ENCODE measurements at regions not wholly inside any gene's neighbourhood (a gene's known extent, or its start where the extent isn't known, plus 50 kb on each side); places are given as distances from the start of the nearest gene placed in this dataset.

DNA sequence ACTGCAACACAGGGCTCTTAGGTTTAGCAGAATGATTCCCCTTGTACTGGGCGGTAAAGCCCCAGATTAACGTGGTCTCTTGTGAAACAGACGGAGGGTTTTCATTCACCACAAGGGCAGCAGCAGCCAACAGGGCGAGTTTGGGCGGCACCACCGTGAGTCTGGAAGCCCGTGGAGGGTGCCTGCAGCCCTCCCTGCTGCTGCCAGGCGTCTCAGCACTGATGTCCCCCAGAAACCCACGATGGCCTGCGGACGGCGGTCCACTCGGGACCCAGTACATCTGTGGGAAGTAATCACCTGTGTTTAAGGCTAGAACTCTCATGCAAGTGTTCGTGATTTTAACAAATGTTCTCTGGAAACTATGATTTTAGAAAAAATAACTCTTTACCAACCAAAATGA is 67.8 kb downstream of the IRX2 start:
- WGBS, result 81% methylated on average over 14 of the region's 14 CpGs
- Histone ChIP-seq H3K27ac (ENCODE audit: low read depth in 1 of 2, low read length in 1 of 2) (no peak overlapping the region), H3K36me3 (ENCODE audit: control insufficient read depth in 2 of 2, insufficient read depth in 2 of 2, low read length in 1 of 2) (no peaks in the 10 kb centered on the region), H3K4me1 (ENCODE audit: control insufficient read depth in 2 of 2, insufficient read depth in 2 of 2, low read length in 2 of 2) (no peaks in the 10 kb centered on the region), H3K4me3 (ENCODE audit: low read length in 2 of 2) (no peak overlapping the region), H3K27me3 (ENCODE audit: control insufficient read depth in 2 of 2, insufficient read depth in 1 of 2, low read length in 1 of 2) (no peaks in the 10 kb centered on the region), H3K9me3 (ENCODE audit: control insufficient read depth in 2 of 2, insufficient read depth in 1 of 2, low read length in 1 of 2) (no peaks in the 10 kb centered on the region)
- no peak for DNase-seq (ENCODE audit: low read depth in 6 of 9, low spot score in 9 of 9)

DNA sequence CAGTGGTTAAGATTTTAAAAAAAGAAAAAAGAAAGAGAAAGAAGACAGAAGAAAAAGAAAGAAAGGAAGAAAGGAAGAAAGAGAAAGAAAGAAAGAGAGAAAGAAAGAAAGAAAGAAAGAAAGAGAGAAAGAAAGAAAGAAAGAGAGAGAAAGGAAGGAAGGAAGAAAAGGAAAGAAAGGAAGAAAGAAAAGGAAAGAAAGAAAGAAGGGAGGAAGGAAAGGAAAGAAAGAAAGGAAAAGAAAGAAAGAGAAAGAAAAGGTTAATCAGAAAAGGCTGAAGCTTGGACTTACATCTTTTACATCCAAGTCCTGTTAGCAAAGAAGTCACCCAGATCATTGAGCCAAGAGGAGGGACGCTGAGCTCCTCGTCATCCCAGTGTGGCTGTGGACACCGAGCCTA is 70.0 kb downstream of the IRX2 start:
- 98% methylated on average over 3 of the region's 3 CpGs for WGBS
- Histone ChIP-seq H3K27me3 (ENCODE audit: control insufficient read depth in 2 of 2, insufficient read depth in 1 of 2, low read length in 1 of 2) (no peaks in the 10 kb centered on the region), H3K36me3 (ENCODE audit: control insufficient read depth in 2 of 2, insufficient read depth in 2 of 2, low read length in 1 of 2) (no peaks in the 10 kb centered on the region), H3K4me3 (ENCODE audit: low read length in 2 of 2) (no peak overlapping the region), H3K9me3 (ENCODE audit: control insufficient read depth in 2 of 2, insufficient read depth in 1 of 2, low read length in 1 of 2) (no peaks in the 10 kb centered on the region), H3K4me1 (ENCODE audit: control insufficient read depth in 2 of 2, insufficient read depth in 2 of 2, low read length in 2 of 2) (no peaks in the 10 kb centered on the region), H3K27ac (ENCODE audit: low read depth in 1 of 2, low read length in 1 of 2) (no peak overlapping the region)
- DNase-seq (ENCODE audit: low read depth in 6 of 9, low spot score in 9 of 9), result no peak

DNA sequence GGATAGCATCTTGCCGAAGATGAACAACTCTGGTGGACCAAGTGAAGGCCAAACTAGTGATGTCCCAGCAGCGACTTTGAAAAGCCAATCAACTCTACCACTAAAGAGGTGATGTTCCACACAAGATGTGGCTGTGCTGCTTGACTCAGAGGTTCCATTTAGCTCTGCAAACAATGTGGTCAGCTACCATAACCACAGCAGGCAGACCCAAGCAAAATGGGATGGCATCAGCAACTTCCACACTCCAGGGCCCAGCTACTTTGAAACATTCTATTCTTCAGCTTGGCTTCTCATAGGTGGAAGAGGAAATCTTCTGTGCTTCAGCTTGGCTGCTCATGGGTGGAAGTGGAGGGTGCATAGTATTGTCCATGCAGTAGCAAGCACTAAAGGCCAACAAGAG is 70.5 kb downstream of the IRX2 start:
- no peak overlapping the region for H3K4me3 ChIP-seq (ENCODE audit: low read length in 2 of 2)
- no peaks in the 10 kb centered on the region for H3K9me3 ChIP-seq (ENCODE audit: control insufficient read depth in 2 of 2, insufficient read depth in 1 of 2, low read length in 1 of 2)
- no peak for DNase-seq (ENCODE audit: low read depth in 6 of 9, low spot score in 9 of 9)
- no peaks in the 10 kb centered on the region for H3K36me3 ChIP-seq (ENCODE audit: control insufficient read depth in 2 of 2, insufficient read depth in 2 of 2, low read length in 1 of 2)
- no peaks in the 10 kb centered on the region for H3K27me3 ChIP-seq (ENCODE audit: control insufficient read depth in 2 of 2, insufficient read depth in 1 of 2, low read length in 1 of 2)
- no peak overlapping the region for H3K27ac ChIP-seq (ENCODE audit: low read depth in 1 of 2, low read length in 1 of 2)
- no peaks in the 10 kb centered on the region for H3K4me1 ChIP-seq (ENCODE audit: control insufficient read depth in 2 of 2, insufficient read depth in 2 of 2, low read length in 2 of 2)
- 87% methylated on average over 2 of the region's 2 CpGs for WGBS

DNA sequence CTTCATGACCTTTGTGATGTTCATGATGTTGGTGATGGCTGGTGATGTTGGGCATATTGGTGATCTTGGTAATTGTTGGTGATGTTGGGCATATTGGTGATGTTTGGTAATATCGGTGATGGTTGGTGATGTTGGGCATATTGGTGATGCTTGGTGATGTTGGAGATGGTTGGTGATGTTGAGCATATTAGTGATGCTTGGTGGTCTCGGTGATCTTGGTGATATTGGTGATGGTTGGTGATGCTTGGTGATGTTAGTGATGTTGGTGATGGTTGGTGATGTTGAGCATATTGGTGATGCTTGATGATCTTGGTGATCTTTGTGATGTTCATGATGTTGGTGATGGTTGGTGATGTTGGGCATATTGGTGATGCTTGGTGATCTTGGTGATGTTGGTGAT is 73.8 kb downstream of the IRX2 start:
- H3K4me1 ChIP-seq (ENCODE audit: control insufficient read depth in 2 of 2, insufficient read depth in 2 of 2, low read length in 2 of 2), result no peaks in the 10 kb centered on the region
- no peak overlapping the region for H3K4me3 ChIP-seq (ENCODE audit: low read length in 2 of 2)
- 88% methylated on average over 2 of the region's 2 CpGs for WGBS
- no peaks in the 10 kb centered on the region for H3K9me3 ChIP-seq (ENCODE audit: control insufficient read depth in 2 of 2, insufficient read depth in 1 of 2, low read length in 1 of 2)
- no peaks in the 10 kb centered on the region for H3K27me3 ChIP-seq (ENCODE audit: control insufficient read depth in 2 of 2, insufficient read depth in 1 of 2, low read length in 1 of 2)
- no peak overlapping the region for H3K27ac ChIP-seq (ENCODE audit: low read depth in 1 of 2, low read length in 1 of 2)
- DNase-seq (ENCODE audit: low read depth in 6 of 9, low spot score in 9 of 9), result no peak
- no peaks in the 10 kb centered on the region for H3K36me3 ChIP-seq (ENCODE audit: control insufficient read depth in 2 of 2, insufficient read depth in 2 of 2, low read length in 1 of 2)

DNA sequence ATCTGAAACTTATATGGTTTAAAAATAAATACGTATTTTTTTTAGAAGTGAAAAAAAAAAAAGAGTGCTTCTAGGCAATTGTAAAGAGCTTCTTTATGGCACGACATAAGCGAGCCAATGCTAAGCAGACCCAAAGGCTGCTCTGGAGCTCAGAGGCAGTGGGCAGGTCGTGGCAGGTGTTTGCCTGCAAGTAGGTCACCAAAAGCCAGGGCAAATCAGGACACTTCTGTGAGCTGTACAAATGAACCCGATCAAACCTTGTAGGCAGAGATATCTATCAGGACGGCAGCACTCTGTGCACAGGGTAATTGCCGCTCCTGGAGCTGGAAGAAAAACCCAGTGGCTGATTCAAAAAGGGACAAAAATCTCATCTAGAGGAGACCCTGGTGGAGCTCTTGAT is 75.9 kb downstream of the IRX2 start:
- WGBS, result 90% methylated on average over 7 of the region's 7 CpGs
- Histone ChIP-seq H3K36me3 (ENCODE audit: control insufficient read depth in 2 of 2, insufficient read depth in 2 of 2, low read length in 1 of 2) (no peaks in the 10 kb centered on the region), H3K27ac (ENCODE audit: low read depth in 1 of 2, low read length in 1 of 2) (no peak overlapping the region), H3K4me3 (ENCODE audit: low read length in 2 of 2) (no peak overlapping the region), H3K27me3 (ENCODE audit: control insufficient read depth in 2 of 2, insufficient read depth in 1 of 2, low read length in 1 of 2) (no peaks in the 10 kb centered on the region), H3K9me3 (ENCODE audit: control insufficient read depth in 2 of 2, insufficient read depth in 1 of 2, low read length in 1 of 2) (no peaks in the 10 kb centered on the region), H3K4me1 (ENCODE audit: control insufficient read depth in 2 of 2, insufficient read depth in 2 of 2, low read length in 2 of 2) (no peaks in the 10 kb centered on the region)
- DNase-seq (ENCODE audit: low read depth in 6 of 9, low spot score in 9 of 9), result no peak

DNA sequence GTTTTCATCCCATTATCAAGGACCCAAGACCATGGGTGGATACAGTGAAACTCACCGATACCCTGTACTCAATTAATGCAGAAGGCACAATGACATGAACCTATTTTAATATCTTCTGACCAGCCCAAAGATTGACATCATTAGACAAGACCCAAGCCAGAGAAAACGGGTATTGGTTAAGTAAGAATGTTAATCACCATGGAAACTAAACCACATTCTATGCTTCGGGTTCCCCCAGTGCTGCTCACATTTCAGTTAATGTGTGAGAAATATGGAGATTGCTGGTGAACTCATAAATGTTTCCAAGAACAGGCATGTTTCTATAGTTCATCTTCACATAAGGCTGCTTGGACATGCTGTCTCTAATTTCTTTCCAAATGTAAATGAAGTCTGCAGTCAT is 77.0 kb downstream of the IRX2 start:
- WGBS, result 86% methylated on average over 3 of the region's 3 CpGs
- H3K4me3 ChIP-seq (ENCODE audit: low read length in 2 of 2), result no peak overlapping the region
- H3K9me3 ChIP-seq (ENCODE audit: control insufficient read depth in 2 of 2, insufficient read depth in 1 of 2, low read length in 1 of 2), result no peaks in the 10 kb centered on the region
- H3K27me3 ChIP-seq (ENCODE audit: control insufficient read depth in 2 of 2, insufficient read depth in 1 of 2, low read length in 1 of 2), result no peaks in the 10 kb centered on the region
- no peaks in the 10 kb centered on the region for H3K36me3 ChIP-seq (ENCODE audit: control insufficient read depth in 2 of 2, insufficient read depth in 2 of 2, low read length in 1 of 2)
- H3K27ac ChIP-seq (ENCODE audit: low read depth in 1 of 2, low read length in 1 of 2), result no peak overlapping the region
- H3K4me1 ChIP-seq (ENCODE audit: control insufficient read depth in 2 of 2, insufficient read depth in 2 of 2, low read length in 2 of 2), result no peaks in the 10 kb centered on the region
- DNase-seq (ENCODE audit: low read depth in 6 of 9, low spot score in 9 of 9), result no peak

DNA sequence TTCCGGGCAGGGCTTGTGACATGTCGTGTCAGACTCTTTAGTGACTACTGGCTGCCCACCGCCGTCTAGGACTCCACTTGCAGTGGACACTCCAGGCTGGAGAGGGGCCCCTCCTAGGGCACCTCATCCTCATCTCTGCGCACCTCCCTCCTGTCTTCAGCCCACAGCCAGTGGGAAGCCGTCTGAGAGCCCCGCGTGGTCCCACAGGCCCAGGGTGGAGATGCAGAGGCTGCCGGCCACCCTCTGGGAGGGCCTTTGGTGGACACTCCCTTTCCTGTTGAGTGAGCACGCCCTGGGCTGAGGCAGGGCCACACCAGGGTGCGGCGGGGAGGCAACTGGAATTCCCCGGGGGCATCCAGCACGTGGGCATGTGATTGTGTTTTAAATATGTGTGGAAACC is 80.5 kb downstream of the IRX2 start:
- H3K4me1 ChIP-seq (ENCODE audit: control insufficient read depth in 2 of 2, insufficient read depth in 2 of 2, low read length in 2 of 2), result no peaks in the 10 kb centered on the region
- DNase-seq (ENCODE audit: low read depth in 6 of 9, low spot score in 9 of 9), result no peak
- no peaks in the 10 kb centered on the region for H3K27me3 ChIP-seq (ENCODE audit: control insufficient read depth in 2 of 2, insufficient read depth in 1 of 2, low read length in 1 of 2)
- no peak overlapping the region for H3K27ac ChIP-seq (ENCODE audit: low read depth in 1 of 2, low read length in 1 of 2)
- no peaks in the 10 kb centered on the region for H3K9me3 ChIP-seq (ENCODE audit: control insufficient read depth in 2 of 2, insufficient read depth in 1 of 2, low read length in 1 of 2)
- no peak overlapping the region for H3K4me3 ChIP-seq (ENCODE audit: low read length in 2 of 2)
- 81% methylated on average over 14 of the region's 14 CpGs for WGBS
- H3K36me3 ChIP-seq (ENCODE audit: control insufficient read depth in 2 of 2, insufficient read depth in 2 of 2, low read length in 1 of 2), result no peaks in the 10 kb centered on the region

DNA sequence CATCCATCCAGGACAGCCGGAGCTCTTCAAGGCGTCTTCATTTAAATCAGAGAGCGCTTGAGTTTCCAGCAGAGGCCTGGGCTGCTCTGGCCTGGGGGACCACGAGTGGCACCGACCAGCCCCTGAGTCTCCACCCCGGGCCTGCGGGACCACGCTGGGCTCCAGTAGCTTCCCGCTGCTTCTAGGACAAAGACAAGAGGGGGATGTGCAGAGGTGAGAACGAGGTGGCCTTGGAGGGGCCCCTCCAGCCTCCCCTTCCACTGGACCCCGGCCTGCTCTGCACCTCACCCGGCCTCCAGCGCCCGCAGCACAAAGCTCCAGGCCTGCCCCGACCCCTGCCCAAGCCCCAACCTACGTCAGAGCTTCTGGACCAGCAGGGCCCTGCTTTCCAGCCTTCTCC is 81.6 kb downstream of the IRX2 start:
- Histone ChIP-seq H3K4me1 (ENCODE audit: control insufficient read depth in 2 of 2, insufficient read depth in 2 of 2, low read length in 2 of 2) (no peaks in the 10 kb centered on the region), H3K36me3 (ENCODE audit: control insufficient read depth in 2 of 2, insufficient read depth in 2 of 2, low read length in 1 of 2) (no peaks in the 10 kb centered on the region), H3K4me3 (ENCODE audit: low read length in 2 of 2) (no peak overlapping the region), H3K27ac (ENCODE audit: low read depth in 1 of 2, low read length in 1 of 2) (no peak overlapping the region), H3K9me3 (ENCODE audit: control insufficient read depth in 2 of 2, insufficient read depth in 1 of 2, low read length in 1 of 2) (no peaks in the 10 kb centered on the region), H3K27me3 (ENCODE audit: control insufficient read depth in 2 of 2, insufficient read depth in 1 of 2, low read length in 1 of 2) (no peaks in the 10 kb centered on the region)
- 85% methylated on average over 16 of the region's 16 CpGs for WGBS
- DNase-seq (ENCODE audit: low read depth in 6 of 9, low spot score in 9 of 9), result no peak

DNA sequence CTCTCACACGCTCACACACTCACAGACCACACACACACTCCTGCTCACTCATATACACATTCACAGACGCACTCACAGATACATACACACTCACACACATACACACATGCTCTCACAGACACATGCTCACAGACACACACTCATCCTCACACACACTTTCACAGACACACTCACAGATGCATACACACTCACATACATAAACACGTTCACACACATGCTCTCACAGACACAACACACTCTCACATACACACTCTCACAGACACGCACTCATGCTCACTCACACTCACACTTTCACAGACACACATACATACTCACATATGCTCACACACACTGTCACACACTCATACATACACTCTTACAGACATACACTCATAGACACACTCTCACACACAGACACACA is 82.2 kb downstream of the IRX2 start:
- H3K36me3 ChIP-seq (ENCODE audit: control insufficient read depth in 2 of 2, insufficient read depth in 2 of 2, low read length in 1 of 2), result no peaks in the 10 kb centered on the region
- H3K27me3 ChIP-seq (ENCODE audit: control insufficient read depth in 2 of 2, insufficient read depth in 1 of 2, low read length in 1 of 2), result no peaks in the 10 kb centered on the region
- no peaks in the 10 kb centered on the region for H3K9me3 ChIP-seq (ENCODE audit: control insufficient read depth in 2 of 2, insufficient read depth in 1 of 2, low read length in 1 of 2)
- WGBS, result 96% methylated on average over 4 of the region's 4 CpGs
- H3K27ac ChIP-seq (ENCODE audit: low read depth in 1 of 2, low read length in 1 of 2), result no peak overlapping the region
- no peaks in the 10 kb centered on the region for H3K4me1 ChIP-seq (ENCODE audit: control insufficient read depth in 2 of 2, insufficient read depth in 2 of 2, low read length in 2 of 2)
- DNase-seq (ENCODE audit: low read depth in 6 of 9, low spot score in 9 of 9), result no peak
- no peak overlapping the region for H3K4me3 ChIP-seq (ENCODE audit: low read length in 2 of 2)

DNA sequence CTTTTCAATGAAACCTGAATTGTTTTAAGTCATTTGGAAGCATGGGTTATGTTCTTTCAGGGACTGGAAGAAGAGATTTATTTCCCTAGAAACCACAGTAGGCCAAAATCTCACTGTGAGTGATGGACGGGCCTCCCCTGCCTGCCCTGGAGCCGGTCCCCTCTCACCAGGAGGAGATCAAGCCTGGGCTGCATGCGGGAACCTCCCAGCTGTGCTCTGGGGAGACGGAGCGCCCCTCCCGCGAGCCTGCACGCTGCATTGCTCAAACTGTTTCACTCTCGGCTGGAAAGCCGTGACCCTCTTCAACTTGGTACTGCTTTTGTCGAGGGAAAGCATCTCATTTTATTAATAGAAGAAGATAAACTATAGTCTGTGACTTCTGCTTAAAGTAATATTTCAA is 85.4 kb downstream of the IRX2 start:
- DNase-seq (ENCODE audit: low read depth in 6 of 9, low spot score in 9 of 9), result no peak
- 28% methylated on average over 11 of the region's 11 CpGs for WGBS

More for the DNA sequence above, 85.4 kb downstream of the IRX2 start:
- Histone ChIP-seq H3K27me3 (ENCODE audit: control insufficient read depth in 2 of 2, insufficient read depth in 1 of 2, low read length in 1 of 2) (no peaks in the 10 kb centered on the region), H3K27ac (ENCODE audit: low read depth in 1 of 2, low read length in 1 of 2) (no peak overlapping the region), H3K4me1 (ENCODE audit: control insufficient read depth in 2 of 2, insufficient read depth in 2 of 2, low read length in 2 of 2) (no peaks in the 10 kb centered on the region), H3K36me3 (ENCODE audit: control insufficient read depth in 2 of 2, insufficient read depth in 2 of 2, low read length in 1 of 2) (no peaks in the 10 kb centered on the region), H3K9me3 (ENCODE audit: control insufficient read depth in 2 of 2, insufficient read depth in 1 of 2, low read length in 1 of 2) (no peaks in the 10 kb centered on the region), H3K4me3 (ENCODE audit: low read length in 2 of 2) (no peak overlapping the region)

All from thymus (tissue), 11 donors.